Posterior cingulate gyrus (tissue), 11 donors: ENCODE measurements at regions not wholly inside any gene's neighbourhood (a gene's known extent, or its start where the extent isn't known, plus 50 kb on each side); places are given as distances from the start of the nearest gene placed in this dataset.

Experiments
- DNase-seq, 10 donors: peaks; one replicate each; pipeline versions ENCODE4 v3.0.0 to v3.0.0-alpha.2; 2020 to 2021; ENCODE audit warnings: mixed read lengths in 3 of 10
- intact Hi-C: fragments of 100-400 bp; cut with DNase I; formaldehyde crosslinking; loops from one replicate; pipeline ENCODE4 v1.15.1; 2023

DNA sequence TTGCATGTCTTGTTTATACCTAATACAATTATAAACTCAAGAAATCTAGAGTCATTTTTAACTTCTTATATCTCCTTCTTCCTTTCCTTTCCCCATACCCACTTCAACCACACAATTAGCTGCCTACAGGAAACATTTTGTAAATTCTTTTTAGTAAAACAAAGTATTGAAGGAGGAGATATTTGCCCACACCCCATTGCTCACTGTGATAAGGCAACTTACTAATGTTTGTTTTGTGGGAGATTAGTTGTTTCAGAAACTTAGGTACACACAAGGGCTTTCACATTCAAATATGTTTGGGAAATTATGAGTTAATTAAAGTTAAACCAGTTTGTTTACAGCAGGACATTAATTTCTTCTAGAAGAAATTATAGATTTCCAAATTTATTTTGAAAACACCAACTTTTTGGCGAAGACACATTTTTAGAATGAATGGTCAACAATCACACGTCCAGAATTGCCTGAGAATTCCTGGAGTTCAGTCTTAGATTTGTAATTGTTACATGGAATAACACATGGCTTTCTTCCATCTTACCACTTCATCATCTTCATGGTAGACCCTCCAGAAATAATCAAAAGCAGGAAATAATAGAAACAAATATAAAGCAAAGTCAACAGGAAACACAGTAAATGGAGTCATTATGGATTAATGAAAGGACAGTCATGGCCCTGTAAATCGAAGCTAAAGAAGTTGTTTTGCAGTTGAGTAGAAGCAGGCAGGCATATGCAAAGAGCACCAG is 62.5 kb upstream of the RAB27B start:
- intact Hi-C loops, result no loop called here
- DNase-seq, result no peak

GRCh38 chr18:54766634-54767033 is 61.6 kb upstream of the RAB27B start:
- intact Hi-C loops, result no loop called here
- DNase-seq, result no peak

DNA sequence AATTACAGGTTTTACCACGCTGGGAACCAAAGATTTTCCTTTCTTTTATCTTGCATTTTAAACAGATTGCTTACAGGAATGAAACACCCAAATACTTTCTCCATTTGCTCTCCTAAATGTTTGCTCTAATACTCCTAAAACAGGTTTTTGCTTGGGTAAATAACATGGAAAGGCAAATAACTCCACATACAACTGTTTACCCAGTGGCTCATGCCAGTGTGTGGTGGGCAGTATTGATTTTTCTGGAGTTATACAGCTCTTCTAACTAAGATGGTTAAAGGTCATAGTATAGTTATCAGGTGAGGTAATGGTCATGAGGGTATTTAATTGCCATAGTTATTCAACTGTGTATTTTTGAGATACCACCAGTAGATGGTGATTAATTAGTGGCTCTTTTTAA is 61.2 kb upstream of the RAB27B start:
- no peak for DNase-seq
- intact Hi-C loops, result no loop called here

DNA sequence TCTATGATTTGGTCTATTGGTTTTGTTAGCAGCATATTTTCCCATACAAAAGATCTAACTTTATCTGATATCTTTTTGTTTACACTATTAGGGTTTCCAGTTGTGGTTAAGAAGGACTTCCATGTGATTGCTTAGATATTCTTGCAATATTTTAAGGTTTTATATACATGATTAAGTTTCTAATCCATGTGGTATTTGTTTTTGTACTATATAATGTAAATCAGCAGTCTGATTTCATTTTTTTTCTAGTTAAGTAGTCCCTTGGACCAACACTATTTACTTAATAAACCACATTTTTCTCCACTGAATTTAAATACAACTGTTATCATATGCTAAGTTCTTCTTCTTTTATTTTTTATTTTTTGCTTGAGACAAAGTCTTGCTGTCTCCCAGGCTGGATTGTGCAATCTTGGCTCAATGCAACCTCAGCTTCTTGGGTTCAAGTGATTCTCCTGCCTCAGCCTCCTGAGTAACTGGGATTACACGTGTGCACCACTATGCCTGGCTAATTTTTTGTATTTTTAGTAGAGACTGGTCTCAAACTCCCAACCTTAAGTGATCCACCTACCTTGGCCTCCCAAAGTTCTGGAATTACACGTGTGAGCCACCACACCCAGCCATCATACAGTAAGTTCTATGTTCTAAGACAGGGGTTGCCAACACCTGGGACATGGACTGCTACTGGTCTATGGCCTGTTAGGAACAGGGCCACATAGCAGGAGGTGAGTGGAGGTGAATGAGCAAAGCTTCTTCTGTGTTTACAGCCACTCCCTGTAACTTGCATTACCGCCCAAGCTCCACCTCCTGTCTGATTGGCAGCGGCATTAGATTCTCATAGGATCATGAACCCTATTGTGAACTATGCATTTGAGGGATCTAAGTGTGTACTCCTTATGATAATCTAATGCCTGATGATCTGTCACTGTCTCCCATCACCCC is 58.5 kb upstream of the RAB27B start:
- intact Hi-C loops, result no loop called here
- no peak for DNase-seq

- intact Hi-C loops, result no loop called here
Measured at GRCh38 chr18:54772056-54772455, 56.2 kb upstream of the RAB27B start.

DNA sequence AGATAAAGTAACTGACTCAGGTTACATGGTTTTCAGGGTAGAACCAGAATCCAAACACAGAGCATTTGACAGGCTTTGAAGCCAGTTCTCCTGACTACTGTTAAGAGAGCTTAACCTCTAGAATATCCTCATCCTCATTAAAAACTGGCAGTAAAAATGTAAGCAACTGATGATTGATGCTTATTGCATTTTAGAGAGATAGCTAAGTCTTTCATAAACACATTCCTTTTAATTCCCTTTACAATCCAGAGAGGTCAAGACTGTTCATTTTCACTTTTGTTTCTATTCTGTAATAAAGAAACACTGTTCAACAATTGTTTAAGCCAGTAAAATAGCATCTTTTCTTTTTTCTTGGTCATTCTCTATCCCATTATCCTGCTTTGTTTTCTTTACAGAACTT is 53.9 kb upstream of the RAB27B start:
- intact Hi-C loops, result no loop called here
- no peak for DNase-seq

More at GRCh38 chr18:54772056-54772455, 56.2 kb upstream of the RAB27B start:
- DNase-seq, result no peak

- no peak for DNase-seq
- intact Hi-C loops, result no loop called here
Measured at GRCh38 chr18:54774981-54775665, 53.2 kb upstream of the RAB27B start.

- intact Hi-C loops, result no loop called here
- DNase-seq, result no peak
Measured at GRCh38 chr18:54775686-54776085, 52.6 kb upstream of the RAB27B start.

GRCh38 chr18:54776282-54776977 is 51.8 kb upstream of the RAB27B start:
- intact Hi-C loops, result no loop called here
- no peak for DNase-seq

DNA sequence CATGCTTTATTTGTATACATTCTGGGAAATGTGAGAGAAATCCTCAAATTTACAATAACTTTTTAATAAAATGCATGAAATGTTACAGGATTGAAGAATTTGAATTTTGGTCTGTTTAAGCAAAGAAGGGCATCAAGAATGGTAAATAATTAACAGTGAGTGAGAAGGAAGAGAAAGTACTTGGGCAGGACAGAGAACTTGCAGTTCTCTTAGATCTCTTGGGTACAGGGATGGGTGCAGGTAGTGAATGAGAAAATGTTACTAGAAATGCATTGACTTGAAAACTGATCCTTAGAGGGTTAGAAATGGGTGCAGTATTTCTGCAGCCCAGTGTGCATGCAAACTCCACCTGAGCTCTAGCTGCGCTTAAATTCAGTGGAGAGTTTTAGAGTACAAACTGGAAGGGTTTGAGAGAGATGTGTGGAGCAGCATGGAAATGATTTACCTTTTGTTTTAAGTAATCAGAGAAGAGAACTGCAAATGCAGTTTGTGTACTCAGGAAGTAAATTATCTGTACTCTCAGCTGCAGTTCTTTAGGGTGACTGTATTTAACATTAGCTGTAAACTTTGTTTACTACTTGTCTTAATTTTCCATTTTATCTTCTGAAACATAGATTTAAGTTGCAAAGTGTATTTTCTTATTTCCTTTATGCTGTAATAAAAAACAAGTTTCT is 51.0 kb upstream of the RAB27B start:
- intact Hi-C loops, result no loop called here

DNA sequence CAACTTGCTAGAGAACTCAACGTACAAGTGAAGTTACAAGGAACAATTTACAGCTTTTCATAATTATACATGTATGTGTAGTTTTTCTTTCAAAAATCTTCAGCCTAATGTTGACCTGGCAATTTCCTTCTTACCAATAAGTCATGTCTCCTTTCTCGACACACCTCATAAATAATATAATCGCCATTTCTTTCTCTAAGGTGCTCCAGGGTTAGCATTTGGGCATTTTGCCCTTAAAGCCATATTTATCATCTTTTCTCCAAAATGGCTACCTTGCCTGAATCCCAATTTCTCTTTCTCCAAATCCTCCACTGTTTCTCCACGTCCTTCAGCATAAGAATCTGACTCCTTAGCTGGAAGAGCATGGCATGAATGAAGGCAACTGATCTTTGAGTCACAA is 50.3 kb upstream of the RAB27B start:
- intact Hi-C loops, result no loop called here
- no peak for DNase-seq

More for the DNA sequence above, 51.0 kb upstream of the RAB27B start:
- no peak for DNase-seq
